Vagina (tissue), 2 donors: ENCODE measurements at regions not wholly inside any gene's neighbourhood (a gene's known extent, or its start where the extent isn't known, plus 50 kb on each side); places are given as distances from the start of the nearest gene placed in this dataset.

ENCODE experiments used
- CTCF ChIP-seq, 3 experiments: fragments of 450-650 bp in 2 of 3; fragments of 200-600 bp in 1 of 3; sonication (generic) in 1 of 3; IDR thresholded peaks; one replicate each; pipeline ENCODE4 v1.5.1; 2017 to 2019; ENCODE audit warnings: antibody characterized with exemption in 3 of 3, mild to moderate bottlenecking in 2 of 3, moderate library complexity in 2 of 3
- POLR2A ChIP-seq, 2 donors: fragments of 450-650 bp; IDR thresholded peaks; one replicate each; pipeline ENCODE4 v1.6.1; 2017; ENCODE audit warnings: antibody characterized with exemption in 2 of 2, mild to moderate bottlenecking in 2 of 2, moderate library complexity in 2 of 2
- POLR2AphosphoS5 ChIP-seq, 2 donors: sonication (generic); formaldehyde crosslinking; IDR thresholded peaks; one replicate each; pipeline ENCODE4 v1.9.0; 2017; ENCODE audit warnings: antibody characterized with exemption in 2 of 2, mild to moderate bottlenecking in 2 of 2, low read depth in 1 of 2; ENCODE audit not compliant: insufficient read depth in 1 of 2

DNA sequence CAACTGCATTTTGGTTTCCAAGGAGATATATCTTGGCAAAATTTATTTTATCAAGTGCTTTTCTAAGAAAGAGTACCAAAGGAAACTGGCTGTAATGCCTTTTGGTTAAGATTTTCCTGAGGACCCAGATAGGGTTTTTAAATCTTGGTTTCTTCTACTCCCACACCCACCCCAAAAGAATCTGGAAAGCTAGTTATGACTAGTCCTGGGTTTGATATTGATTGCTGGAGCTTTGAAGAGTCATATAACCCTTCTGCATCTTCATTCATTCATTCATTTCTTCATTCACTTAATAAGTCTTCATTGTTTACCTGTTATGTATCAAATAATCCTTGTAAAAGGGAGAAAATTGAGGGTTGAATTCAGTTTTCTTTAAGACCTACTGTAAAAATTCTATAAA lies 425.2 kb downstream of the PCNX1 start:
- TF ChIP-seq POLR2A (IDR thresholded peaks at IDR 0.05) (no peak), POLR2AphosphoS5 (IDR thresholded peaks at IDR 0.05; ENCODE audit: insufficient read depth in 1 of 2, low read depth in 1 of 2) (no peak), CTCF (IDR thresholded peaks at IDR 0.05) (no peak)
